ENCODE measurements at regions not wholly inside any gene's neighbourhood (a gene's known extent, or its start where the extent isn't known, plus 50 kb on each side); places are given as distances from the start of the nearest gene placed in this dataset.

DNA sequence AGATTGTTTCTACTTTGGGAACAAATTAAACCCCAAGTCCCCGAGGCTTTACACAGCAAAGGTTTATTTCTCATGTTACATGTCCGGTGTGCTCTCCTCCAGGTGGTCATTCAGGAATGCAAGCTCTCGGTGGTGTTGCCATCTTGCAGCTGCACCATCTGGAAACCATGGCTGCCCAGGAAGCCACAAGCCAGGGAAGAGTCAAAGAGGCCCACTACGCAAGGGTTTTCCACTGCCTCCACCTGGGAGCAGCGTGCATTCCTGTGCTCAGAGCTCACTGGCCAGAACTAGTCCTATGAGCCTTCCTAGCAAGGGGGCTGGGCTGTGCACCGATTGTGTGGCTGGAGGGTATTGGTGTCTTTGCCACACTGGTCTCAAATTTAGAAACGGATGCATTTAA is 128.8 kb upstream of the FOXF1 start:
- no peak for DNase-seq (ENCODE audit: low read depth in 2 of 2)

DNA sequence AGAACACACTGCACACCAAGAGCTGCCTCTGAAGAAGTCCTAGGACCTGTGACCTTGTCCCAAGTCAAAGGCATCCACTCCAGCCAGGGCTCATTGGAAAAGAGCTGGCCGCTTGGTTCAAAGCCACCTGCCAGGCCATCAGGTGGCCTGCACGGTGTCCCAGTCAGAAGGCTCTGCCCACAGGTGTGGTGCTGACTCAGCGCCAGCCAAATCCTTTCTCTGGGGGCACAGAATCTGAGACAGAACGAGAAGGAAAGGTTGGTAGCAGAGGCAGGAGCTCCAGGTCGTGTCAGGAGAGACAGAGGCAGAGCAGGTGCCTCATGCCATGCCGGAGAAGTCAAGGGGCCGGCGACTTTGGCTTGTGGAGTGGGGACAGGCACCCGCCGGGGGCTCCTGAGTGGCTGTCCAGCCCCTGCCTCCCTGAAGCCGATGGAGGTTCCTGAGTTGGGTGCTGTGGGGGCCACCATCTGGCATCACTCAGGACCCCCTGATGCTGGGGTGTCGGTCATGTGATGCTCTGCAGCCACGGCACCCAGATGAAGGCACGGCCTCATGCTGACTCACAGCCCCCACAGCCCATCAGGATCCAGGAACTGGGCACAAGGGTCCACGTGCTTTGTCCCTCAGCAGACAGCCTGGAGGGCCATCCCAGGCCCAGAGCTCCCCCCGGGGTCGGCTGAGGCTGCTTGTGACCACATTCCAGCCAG is 128.1 kb upstream of the FOXF1 start:
- DNase-seq (ENCODE audit: low read depth in 2 of 2), result no peak

DNA sequence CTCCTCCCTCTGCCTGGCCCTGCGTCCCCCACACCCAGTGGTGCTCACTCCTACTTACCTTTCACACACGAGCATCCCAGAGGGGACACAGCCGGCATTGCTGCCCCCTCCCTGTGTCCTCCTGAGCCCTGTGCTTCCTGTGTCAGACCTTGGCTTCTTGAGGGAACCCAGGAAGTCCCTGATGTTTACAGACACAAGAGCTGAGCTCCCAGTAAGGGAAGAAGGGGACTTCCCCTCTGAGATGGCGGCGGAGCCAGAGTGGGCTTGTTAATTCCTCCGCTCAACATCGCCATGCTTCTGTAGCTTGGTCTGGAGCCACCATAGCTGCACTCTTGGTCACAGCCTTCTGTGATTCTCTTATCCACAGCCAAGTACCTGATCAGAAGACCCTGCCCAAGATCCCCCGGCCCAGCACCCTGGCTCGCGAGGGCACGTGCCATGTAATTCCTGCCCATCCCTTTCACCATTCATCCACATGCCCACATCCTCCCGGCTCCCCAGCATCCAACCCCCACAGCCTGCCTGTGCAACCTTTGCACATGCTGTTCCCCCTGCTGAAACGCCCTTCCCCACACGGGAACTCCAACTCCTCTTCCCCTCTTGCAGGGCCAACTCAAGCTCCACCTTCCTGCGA is 127.4 kb upstream of the FOXF1 start:
- DNase-seq (ENCODE audit: low read depth in 2 of 2), result no peak

DNA sequence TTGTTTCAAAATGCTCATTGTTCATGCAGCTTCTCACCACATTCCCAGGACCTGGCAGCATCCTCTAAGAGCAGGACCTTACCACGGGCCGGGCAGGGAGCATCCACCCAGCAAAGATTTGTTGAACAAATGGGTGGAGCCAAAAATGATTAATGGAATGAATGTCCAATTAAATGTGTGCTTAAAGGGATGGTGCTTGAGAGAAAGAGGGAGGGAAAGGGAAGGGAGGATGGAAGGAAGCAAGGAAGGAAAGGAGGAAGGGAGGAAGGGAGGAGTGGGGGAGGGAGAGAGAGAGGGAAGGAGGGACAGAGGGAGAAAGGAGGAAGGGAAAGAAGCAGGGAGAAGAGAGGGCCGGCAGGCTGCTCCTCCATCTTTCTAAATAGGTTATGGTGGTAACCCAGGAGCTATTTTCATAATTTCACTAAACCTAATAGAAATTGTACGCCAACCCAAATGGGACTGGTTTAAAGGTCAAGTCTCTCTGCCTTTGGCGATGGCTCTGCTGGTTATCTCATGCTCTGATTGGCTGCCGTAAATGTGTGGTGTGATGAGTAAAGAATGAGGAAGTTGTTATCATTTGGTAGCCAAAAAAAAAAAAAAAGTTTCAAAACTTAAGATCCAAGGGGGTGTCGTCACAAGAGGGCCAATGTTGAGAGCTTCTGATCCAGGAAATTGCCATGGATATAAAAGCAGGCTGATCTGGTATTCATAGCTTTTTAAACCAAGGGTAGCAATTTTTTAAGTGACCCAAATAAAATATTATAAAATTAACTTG is 126.7 kb upstream of the FOXF1 start:
- DNase-seq (ENCODE audit: low read depth in 2 of 2), result no peak

DNA sequence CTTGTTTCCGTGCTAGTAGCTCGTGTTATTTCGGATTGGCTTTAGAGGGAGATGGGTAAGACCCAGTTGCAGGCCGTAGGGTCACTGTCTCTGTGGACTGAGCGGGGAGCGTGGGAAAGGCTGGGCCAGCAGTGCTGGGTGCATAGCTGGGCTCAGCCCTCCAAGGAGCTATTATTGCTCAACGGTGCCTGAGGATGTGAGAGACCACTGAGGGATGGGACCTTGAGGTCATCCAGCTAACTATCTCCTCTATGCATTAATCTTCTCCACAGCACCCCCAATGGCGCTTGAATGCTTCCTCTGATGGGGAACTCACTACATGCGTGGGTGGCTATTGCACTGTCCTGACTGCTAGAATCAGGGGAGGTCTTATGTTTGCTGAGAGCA is 126.1 kb upstream of the FOXF1 start:
- DNase-seq (ENCODE audit: low read depth in 2 of 2), result no peak

DNA sequence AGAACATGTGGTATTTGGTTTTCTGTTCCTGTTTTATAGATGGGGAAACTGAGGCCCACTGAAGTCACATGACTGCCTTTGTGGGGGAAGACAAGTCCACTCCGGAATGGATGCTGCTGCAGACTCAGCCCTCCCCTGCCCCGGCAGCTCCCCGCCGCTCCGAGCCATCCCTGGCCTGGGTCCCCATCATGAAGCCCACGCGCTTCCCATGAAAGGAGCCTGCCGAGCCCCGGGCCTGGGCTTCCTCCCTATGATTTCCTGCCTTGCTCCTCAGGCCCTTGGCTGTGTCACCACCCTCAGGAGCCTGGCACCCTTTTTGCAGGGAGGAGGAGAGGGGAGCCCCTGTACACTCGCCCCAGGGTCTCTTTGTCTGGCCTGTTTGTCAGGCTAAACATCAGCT is 125.3 kb upstream of the FOXF1 start:
- no peak for DNase-seq (ENCODE audit: low read depth in 2 of 2)

DNA sequence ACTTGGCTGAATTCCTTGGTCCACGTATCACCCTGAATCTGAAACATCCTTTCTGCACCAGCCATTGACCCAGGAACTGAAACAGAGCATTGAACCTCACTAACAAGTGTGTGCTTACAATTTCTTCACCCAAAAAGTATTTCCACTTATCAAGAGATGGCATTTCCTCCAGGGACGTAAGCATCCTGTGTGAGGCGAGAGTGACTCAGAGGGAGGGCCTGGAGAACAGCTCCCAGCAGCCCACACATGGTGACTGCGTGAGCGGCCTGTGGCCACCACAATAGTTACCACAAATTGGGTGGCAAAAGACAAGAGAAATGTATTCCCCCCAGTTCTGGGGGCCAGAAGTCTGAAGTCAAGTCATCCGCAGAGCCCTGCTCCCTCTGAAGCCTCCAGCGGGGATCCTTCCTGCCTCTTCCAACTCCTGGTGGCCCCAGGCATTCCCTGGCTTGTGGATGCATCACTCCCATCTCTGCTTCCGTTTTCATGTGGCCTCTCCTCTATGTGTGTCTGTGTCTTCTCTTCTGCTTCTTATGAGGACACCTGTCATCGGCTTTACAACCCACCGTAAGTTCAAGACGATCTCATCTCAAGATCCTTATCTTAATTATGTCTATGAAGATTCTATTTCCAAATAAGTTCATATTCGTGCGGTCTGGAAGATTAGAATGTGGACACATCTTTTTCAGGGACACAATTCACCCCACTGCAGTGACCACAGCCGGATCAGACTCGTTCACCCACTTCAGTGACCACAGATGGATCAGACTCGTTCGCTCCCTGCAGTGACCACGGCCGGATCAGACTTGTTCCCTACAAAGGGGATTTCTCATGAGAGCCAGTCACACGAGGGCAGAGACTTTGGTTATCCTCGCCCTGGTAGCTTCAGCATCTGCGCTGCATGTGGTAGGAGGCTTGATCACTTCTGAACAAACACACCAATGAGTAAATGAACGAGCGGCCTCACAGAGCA is 122.6 kb upstream of the FOXF1 start:
- DNase-seq (ENCODE audit: low read depth in 2 of 2), result peak in 1 of 2 donors; percentile 2

DNA sequence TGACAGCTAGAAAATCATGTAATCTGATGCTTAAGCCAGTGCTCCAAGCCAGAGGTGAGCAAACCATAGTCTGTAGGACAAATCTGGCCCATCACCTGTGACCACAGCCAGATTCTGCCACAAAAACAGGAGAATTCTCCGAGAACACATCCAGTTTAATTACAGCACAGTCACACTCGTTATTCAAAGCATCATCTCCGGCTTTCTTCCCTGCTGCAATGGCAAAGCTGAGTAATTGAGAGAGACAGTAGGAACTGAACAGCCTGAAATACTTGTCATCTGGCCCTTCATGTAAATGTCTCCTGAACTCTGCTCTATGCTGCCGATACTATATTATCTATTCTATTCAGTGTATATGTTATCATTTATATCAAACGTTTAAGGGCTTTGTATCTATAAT is 121.4 kb upstream of the FOXF1 start:
- no peak for DNase-seq (ENCODE audit: low read depth in 2 of 2)

DNA sequence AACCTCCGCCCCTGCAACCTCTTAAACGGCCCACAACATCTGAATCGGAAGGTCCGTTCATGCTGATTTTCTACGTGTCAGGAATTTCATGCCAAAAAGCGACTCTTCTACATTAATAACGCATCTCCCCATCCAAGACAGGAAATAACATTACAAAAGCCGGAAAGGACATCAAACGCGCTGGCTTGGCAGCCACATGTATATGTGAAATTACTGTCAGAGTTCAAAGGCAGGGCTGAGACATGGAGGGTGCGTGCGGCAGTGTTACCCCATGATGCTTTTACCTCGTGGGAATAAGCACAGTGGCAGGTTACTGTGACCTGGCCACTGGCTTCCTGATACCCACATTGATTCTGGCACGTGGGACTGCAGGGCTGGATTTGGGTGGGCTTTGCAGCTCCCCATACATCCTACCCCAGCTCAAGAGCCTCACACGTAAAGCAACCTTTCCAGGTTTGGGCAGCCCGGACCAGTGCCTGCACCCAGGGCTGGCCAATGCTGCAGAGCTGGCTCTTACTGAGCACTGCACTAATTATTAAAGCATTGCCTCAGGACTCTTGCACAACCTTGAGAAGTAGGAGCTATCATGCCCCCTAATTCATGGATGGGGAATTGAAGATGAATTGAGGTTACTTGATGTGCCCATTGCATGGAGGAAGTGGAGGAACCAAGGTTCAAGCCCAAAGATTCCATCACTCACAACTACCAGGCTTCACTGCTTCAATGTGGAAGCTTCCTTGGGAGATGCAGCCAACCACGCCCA is 120.6 kb upstream of the FOXF1 start:
- DNase-seq (ENCODE audit: low read depth in 2 of 2), result no peak

DNA sequence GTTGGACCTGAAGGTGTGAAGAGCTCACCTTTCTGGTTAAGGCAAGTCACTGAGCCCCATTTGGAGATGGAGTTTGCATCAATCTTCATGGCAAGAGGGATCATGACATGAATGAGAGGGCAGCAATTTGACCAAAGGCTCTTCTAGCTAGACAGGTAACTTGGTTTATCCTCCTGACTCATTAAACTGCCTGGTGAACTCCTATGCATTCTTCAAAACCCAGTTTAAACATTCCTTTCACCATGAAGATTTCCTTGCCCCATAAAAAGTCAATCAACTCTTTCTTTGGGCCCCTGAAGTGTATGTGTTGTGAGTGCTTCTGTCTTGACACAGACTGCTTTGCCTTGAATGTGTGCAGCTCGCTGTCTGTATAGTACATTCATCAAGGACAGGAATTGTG is 120.0 kb upstream of the FOXF1 start:
- DNase-seq (ENCODE audit: low read depth in 2 of 2), result no peak

DNA sequence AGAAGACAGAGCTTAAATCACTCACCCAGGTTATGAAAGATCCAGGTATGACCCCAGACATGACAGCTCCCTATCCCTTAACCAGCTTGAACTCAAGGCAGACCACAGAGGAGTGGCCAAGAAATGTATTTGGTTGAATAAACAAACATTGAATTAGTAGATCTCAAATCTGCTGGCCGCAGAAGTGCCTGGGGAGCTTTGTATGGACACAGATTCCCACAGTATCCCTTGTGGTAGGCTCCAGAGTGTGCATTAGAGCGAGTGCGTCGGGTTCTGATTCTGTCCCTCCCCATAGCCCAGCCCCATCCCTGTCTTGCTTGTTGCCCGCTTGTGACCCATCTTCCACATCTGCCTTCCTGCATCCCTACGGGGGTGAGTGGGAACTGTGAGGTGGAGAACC is 118.8 kb upstream of the FOXF1 start:
- DNase-seq (ENCODE audit: low read depth in 2 of 2), result no peak

DNA sequence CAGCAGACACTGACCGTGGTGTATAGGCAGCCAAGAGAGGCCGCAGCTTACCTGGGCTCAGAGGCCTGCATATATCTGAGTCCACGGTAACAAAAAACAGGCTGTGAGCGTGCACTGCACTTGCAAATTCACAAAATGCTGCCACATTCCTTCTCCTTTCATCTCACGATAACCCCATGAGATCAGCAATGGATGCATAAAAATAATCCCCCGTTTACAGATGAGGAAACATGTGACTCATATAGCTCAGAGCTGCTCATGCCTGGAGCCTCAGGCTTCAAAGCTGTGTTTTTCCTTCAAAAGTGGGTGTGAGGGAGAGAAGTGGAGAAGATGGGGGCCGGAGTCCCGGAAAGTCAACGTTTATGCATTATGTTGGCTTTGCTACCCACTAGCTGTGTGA is 118.3 kb upstream of the FOXF1 start:
- DNase-seq (ENCODE audit: low read depth in 2 of 2), result no peak

DNA sequence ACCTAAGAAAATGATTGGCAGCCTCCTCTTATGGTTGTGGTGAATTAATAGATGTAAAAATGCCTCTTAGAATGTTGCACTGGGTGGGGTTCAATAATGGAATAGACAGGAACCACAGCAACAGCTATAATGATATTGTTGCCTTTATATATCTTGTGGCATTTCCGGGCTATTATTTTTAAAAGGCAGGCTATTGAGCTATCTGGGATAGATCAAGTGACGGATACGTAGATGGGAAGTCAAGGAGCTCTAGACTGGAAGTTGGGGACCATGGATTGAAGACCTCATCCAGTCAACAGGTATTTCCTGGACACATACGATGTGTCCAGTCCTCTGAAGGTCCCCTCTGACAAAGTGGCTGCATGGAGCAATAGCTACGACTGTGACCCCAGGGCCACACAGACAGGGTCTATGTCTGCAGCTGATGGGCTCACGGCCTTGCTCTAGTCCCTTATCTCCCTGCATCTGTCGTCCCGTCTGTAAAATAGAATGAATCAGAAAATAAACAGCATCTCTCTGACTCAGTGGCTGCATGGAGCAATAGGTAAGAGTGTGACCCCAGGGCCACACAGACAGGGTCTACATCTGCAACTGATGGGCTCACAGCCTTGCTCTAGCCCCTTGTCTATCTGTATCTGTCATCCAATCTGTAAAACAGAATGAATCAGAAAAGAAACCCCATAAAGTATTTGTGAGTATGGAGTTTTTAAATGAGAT is 117.7 kb upstream of the FOXF1 start:
- DNase-seq (ENCODE audit: low read depth in 2 of 2), result no peak

DNA sequence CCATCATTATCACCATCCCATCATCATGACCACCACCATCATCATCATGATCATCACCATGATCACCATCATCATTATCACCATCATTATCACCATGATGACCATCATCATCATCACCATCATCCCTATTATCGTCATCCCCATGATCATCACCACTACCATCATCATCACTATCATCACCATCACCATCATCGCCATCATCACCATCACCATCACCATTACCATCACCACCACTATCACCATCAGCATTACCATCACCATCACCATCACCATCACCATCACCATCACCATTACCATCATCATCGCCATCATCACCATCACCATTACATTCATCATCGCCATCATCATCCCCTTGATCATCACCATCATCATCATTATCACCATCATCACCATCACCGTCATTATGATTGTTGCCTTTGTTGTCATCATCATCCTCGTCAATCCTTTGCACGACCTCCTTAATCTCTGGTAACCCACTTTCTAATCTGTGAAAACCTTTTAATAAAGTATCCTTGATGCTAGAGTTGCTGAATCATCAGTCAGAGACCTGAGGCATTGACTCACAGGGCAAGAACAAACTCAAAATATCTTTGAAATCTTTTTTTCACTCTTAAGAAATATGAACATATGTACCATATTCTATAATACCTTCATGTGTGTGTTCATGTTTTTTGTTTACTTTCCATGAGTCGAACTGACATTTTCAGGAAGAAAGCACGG is 116.3 kb upstream of the FOXF1 start:
- no peak for DNase-seq (ENCODE audit: low read depth in 2 of 2)

DNA sequence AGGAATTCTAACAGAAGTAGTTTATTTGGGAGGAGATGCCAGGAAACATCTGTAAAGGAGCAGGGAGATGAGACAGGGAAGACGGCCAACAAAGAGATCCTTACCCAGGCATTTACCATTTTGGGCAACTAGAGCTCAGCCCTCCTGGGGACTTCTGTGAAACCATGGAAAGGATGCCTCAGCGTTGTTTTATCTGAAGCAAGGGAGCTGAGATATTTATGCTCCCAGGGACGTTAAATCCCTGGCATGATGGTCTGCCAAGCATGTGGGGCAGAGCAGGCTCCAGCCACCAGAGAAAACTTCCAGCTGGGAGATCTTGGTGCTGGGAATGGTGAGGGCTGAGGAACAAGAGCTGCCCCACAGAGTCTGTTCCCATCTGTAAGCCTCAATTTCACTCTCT is 114.8 kb upstream of the FOXF1 start:
- no peak for DNase-seq (ENCODE audit: low read depth in 2 of 2)

DNA sequence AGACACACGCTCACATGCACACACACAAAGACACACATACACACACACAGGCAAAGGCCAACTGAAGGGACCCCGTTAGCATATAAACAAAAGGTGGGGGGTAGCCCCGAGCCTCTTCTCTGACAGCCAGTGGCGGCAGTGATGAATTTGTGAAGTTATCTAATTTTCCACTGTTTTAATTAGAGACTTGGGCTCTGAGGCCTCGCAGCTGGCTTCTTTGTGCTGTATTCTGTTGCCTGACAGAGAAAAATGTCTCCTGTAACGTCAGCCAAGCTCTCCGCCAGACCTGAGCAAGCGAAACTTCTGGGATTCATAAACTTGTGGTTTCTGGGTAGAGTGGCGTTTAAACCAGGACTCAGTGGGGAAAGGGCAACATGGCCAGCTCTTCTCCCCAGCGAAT is 113.9 kb upstream of the FOXF1 start:
- no peak for DNase-seq (ENCODE audit: low read depth in 2 of 2)

DNA sequence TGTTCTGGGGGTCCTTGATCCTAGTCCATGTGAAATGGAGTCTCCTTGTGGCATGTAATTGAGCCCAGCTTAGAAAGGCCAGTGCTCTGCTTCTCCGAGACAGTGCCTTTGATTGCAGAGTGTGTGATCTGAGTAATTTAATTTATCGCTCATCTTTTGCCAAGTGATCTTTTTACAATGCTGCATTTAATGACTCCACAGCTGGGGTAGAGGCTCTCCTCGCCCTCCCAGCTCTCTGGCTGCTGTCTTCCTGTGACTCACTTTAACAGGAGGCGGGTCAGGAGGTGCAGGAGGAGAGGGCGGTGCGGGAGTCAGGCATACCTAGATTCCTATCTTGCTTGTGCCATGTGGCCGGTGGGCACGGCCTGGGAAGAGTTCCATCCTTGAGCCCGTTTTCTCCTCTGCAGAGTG is 113.4 kb upstream of the FOXF1 start:
- no peak for DNase-seq (ENCODE audit: low read depth in 2 of 2)

DNA sequence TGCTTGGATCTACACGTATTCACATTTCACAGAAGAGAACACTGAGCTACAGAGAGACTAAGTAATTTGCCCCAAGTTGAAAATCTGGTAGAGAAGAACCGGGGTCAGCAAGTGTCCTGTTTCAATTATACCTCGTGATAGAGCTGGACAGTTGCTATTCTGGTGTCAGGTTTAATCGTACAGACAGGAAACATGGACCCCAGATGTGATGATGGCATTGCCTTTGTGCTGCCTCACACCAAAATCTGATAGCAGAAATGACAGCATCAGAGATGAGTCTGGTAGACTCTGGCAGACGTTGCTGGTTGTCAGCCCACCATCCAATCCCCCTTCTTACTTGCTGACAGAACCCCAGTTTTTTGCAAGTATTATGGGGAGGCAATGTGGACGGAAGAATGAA is 112.1 kb upstream of the FOXF1 start:
- no peak for DNase-seq (ENCODE audit: low read depth in 2 of 2)

DNA sequence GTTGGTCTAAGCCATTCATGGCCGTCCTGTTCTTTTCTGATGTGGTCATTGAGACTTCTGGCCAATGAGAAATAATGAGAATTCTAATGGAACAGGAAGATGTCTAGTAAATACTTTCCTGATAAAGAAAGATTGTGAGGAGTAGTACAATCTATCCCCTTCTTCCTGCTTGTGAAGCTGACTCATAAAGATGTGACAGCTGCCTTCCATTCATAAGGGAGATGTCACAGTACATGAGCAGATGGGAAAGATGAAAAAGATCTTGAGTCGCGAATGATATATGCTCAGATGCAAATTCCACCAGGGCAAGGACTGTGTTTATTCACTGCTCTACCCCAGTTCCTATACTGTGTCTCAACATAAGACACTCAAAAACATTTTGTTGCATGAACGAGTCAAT is 111.7 kb upstream of the FOXF1 start:
- DNase-seq (ENCODE audit: low read depth in 2 of 2), result no peak

DNA sequence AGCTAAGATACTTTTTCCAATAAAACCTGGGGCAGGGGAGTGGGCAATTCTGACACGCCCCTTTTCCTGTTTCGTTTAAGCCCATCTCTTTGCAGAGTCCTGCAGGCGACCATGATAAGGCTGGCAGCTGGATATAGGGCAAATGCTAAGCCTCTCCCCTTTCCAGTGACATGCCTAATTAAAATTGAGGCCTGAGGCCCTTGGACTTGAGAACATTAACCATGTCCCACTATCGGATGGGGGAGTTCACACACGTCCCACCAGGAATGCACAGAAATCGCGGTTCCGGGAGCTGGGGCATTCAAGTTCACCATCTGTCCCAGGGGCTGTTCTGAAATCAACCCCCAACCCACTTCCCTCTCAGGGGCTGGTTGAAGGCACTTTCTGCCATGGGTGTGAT is 109.2 kb upstream of the FOXF1 start:
- no peak for DNase-seq (ENCODE audit: low read depth in 2 of 2)

Data from stimulated activated CD4-positive, alpha-beta T cell treated with anti-CD3 and anti-CD28 coated beads, Interleukin-15, amount 100 ng/mL, for 48 hours (primary cell).